ENCODE measurements at regions not wholly inside any gene's neighbourhood (a gene's known extent, or its start where the extent isn't known, plus 50 kb on each side); places are given as distances from the start of the nearest gene placed in this dataset.
A peak's percentile ranks its signal among the peaks of the same experiment; 100 is the strongest.

DNA sequence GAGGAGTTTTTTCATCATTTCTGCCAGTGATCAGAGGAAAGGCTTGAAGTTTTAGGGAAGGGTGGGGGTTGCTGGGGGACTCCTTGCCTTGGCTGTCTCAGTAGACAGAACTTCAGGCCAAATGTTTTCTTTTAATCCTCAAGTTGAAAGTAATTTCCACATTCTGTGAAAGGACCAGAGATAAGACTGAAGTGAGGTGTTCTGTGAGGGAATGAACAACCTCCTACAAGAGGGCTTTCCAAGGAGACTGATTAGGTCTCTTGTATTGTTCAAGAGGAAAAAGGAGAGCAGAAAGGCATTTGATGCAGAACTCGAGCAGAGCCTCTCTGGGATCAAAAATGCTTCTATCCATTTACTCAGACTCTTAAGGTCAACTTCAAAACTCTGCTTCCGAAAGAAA lies 282.1 kb upstream of the ATP10B start:
- DNase-seq: no peak

DNA sequence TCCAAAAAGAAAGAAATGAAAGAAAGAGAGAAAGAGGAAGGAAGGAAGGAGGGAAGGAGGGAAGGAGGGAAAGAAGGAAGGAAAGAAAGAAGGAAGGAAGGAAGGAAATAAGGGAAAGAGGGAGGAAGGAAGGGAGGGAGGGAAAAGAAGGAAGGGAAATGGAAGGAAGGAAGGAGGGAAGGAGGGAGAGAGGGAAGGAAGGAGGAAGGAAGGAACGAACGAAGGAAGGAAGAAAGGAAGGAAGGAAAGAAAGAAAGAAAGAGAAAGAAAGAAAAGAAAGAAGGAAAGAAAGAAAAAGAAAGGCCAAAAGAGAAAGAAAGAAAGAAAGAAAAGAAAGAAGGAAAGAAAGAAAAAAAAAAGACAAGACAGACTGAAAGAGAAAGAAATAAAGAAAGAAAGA lies 263.9 kb upstream of the ATP10B start:
- no peak for DNase-seq

DNA sequence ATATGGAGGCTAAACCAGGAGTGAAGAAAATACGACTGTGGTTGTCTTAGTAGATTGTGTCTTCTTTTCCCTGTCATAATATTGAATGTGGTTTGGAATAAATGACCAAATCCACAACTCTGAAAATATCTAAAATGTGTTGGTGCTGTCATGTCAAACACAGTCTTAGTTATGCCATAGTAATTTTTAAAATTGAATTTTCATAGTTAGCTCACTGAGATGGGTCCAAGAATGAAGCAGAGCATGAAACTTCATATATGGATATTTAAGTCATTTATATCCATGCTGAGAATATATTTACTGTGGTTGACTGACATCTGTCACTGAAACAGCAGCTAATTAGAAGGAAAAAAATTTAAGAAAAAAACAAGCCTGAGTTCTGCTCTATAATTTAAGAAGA lies 260.4 kb upstream of the ATP10B start:
- DNase-seq: no peak

DNA sequence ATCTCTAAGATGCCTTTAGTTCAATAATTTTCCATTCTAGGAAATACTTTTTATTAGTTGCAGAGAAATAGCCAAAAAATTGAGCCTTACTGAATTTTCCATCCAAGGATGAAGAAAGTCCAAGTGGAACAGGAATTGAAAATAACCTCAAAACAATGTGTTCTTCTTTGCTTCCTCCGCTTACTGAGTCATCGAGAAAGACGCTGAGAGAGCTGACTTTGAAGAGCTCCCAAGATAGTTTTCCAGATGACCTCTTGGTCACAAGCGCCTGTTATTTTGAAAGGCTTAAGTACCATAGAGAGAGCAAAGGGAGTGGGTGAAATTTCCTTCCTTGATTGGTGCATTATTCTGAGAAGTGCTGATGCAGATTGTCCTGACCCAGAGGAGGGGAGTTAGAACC lies 253.5 kb upstream of the ATP10B start:
- peak in 4 of 51 donors; percentile 2 to 14 (median 5) for DNase-seq

DNA sequence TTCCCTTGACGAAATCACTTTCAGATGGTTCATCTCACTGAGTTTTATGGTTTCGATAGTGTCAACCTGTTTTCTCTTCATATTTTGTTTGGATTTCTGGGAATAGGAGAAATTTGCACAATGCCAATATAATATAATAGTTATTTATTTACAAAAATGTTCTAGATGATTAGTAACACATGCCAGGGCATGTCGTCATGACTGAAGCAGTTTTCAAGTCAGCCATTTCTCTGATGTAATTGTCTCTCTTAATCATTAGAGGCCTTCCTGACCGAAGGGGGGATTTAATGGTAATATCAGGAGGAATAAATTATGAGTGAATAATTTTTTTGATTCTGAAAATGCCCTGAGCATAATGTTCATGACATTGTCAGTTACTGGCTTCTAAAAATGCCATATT lies 246.5 kb upstream of the ATP10B start:
- no peak for DNase-seq

DNA sequence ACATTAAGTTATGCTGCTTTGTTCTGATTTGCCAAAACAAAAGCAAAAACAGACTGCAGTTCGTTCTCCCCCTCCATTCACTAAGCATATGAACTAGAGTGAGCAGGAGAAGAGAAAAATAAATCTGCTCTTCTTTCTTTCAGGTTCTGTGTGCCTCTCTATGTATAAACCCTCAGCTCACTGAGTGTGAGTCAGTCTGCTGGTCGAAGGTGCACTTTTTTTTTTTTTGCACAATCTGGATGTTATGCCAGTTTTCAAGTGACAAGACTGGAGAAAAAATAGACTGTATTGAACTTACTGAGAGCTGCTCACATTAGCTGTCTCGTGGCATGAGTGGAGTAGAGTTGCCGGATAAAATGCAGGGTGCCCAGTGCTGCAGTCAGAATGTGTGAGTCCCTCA lies 244.6 kb upstream of the ATP10B start:
- DNase-seq: no peak

DNA sequence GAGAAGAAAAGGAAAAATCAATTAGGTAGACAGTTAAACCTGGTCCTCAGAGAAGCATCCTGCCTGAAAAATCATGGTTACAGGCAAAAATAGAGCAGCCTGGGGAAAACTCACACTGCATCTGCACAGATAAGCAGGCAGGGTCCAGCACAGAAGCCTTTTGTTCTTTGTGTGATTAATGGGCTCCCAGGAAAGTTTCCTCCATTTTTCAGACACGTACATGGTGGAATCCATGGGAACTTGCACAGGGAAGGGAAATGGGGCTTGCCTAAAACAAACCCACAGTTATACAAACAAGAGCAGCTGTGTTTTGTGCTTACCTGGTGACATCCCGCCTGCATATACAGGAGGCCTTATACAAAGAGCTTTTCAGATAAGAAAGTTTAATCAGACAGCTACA lies 243.9 kb upstream of the ATP10B start:
- DNase-seq: no peak

DNA sequence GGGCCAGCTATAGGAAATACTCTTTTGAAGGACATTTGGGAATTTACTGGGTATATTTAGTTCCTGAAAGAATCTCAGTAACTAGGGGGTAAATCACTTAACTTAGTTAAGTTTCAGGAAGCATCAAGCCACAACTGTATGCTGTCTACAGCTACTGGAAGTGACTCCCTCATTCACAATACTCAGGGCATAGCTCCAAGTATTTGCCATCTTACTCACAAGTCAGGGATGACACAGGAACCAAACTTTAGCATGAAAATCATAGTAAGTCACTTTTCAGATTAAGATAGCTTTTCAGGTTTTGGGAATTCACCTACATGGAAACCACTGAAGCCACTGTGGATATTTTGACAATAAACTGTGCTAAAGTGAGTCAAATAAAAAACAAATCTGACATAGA lies 242.4 kb upstream of the ATP10B start:
- no peak for DNase-seq

DNA sequence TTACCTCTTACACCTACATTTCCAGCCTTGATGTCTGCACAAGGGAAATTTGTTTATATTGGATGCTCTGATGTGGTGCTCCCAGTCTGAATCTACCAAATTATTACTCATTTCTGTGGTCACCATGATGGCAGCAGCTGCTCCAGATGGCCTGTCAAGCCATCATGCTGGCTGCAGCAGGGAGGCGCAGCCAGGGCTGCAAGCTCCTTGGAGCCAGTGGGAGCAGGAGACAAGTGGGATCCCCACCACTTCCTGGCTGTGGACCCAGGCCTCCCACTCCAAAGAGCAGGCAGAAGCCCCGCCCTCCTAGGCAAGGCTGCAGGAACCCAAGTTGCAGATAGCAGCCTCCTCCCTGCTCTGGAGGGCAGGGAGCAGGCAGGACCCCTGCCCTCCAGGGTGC lies 241.1 kb upstream of the ATP10B start:
- no peak for DNase-seq

DNA sequence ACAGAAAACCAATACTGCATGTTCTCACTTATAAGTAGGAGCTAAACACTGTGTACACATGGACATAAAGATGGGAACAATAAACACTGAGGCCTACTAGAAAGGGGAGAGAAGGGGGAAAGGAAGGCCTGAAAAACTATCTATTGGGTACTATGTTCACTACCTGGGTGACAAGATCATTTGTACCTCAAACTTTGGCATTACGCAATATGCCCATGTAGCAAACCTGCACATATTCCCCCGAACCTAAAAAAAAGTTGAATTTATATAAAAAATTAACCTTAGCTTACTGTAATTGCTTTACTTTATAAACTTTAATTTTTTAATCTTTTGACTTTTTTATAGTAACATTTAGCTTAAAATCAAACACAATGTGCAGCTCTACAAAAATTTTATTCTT lies 237.6 kb upstream of the ATP10B start:
- no peak for DNase-seq

DNA sequence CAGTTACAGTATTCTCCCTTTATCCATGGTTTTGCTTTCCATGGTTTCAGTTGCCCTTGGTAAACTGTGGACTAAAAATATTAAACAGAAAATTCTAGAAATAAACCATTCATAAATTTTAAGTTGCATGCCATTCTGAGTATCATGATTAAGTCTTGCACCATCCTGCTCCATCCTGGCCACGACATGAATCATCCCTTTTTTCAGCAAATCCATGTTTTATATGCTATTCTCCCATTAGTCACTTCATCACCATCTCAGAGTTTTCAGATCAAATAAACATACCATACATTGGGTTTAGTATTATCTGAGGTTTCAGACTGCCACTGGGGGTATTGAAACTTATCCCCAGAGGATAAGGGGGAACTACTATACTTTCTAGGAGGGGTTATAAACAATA lies 234.4 kb upstream of the ATP10B start:
- DNase-seq: no peak

DNA sequence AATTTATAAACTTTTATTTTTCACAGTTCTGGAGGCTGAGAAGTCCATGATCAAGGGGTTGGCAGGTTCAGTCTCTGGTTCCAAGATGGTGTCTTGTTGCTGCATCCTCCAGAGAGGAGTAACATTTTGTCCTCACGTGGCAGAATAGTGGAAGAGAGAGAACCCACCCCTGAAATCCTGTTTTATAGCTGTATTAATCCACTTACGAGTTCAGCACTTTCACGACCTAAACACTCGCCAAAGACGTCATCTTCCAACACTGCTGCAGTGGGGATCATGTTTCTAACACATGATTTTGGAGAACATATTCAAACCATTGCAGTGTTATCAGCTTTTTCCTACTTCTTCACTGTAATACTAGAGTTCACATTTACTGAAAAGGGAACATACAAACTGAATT lies 233.0 kb upstream of the ATP10B start:
- DNase-seq: no peak

DNA sequence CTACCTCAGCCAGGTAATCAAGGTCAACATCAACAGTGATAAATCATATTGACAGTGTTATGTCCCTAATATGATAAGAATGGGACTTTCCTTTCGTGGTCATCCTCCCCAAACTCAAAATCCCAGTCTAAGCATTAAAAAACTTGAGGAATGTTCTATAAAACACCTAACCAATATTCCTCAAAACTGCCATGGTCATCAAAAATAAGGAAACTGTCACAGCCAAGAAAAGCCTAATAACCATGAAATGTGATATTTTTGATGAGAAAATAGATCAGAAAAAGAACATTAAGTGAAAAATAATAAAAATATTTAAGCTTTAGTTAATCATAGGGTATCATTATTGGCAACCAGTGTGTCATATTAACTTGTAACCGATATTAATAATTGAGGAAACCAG lies 232.1 kb upstream of the ATP10B start:
- DNase-seq: no peak

DNA sequence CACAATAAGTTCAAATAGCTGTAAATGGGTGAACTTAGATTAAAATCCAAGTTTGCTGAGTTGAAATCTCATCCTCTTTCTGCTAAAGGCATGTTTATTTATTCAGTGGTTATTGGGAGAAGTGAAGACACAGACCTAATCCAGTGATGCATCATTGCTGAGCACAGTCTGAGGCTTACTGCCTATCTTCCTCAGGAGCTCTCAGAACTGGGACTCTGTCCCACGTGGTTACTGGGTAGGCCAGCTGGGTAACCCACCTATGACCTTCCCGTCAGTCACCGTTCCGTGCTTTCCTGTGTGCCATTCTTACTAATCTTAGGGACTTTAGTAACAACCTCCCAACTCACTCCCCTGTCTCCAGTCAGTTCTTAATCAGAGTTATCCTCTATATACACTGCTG lies 226.8 kb upstream of the ATP10B start:
- DNase-seq: peak in 1 of 51 donors; percentile 2

DNA sequence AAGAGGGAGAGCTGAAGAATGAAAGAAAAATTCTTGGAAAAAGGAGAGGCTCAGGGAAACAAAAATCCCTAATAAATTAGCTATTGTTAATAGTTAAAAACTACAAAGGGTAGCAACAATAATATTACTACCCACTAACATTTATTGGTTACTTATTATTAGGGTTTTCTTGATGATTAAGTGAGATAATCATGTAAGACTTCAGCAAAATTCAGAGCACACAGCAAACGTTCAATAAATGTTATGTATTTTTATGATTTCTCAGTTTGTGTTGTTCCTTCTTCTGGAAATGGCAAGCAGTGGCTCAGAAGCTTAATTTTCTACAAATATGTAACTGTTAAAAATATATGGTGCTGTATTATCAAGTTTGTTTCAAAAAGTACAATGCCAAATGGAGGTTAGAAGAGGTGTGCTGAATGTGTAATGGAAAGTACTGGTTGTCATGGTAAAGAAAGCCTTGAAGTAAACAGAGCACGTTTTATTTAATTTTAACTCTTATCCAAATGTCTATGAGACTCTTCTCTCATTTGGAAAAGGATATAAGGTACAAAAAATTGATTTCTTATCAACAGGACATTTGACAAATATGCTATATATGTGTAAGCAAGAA lies 226.0 kb upstream of the ATP10B start:
- no peak for DNase-seq

DNA sequence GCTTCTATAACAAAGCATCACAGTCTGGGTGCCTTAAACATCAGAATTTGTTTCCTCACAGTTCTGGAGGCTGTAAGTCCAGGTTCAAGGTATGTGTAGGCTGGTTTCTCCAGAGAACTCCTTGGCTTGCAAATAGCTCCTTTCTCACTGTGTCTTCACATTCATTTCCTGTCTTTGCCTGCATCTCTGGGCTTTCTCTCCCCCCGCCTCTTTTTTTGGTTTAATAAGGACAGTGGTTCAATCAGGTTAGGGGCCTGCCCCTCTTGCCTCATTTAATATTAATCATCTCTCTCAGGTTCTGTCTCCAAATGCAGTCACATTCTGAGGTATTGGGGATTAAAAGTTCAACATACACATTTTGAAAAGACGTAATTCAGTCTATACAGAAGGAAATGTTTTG lies 225.5 kb upstream of the ATP10B start:
- DNase-seq: no peak

DNA sequence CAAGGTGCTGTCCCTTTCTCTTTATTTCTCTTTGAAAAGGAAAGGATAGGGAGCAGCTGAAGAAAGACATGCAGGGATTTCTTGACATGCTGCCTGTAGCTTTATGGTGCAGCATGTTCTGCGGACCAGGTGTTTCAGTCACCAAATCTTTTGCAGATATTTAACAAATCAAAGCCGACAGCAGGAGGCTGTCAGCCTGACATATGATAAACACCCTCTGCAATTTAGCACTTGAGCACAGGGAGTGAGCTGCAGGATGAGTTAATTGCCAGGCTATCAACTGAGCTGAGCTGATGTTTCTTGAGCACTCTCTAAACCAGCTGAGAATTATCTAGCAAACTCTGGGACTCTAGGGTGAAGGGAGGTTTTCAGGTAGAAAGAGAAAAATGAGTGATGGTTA lies 212.8 kb upstream of the ATP10B start:
- DNase-seq: no peak

DNA sequence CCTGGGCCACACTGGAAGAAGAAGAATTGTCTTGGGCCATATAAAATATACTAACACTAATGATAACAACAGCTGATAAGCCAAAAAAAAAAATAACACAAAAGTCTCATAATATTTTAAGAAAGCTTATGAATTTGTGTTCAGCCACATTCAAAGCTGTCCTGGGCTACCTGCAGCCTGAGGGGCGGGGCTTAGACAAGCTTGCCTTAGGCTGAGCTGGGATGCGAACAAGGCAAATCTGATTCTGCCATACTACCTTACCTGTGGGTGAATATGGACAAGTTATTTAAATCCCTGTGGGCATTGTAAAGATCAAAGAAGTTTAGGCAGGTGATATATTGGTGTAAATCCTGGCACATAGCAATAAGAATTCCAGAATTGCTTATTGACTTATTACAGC lies 212.3 kb upstream of the ATP10B start:
- DNase-seq: no peak

DNA sequence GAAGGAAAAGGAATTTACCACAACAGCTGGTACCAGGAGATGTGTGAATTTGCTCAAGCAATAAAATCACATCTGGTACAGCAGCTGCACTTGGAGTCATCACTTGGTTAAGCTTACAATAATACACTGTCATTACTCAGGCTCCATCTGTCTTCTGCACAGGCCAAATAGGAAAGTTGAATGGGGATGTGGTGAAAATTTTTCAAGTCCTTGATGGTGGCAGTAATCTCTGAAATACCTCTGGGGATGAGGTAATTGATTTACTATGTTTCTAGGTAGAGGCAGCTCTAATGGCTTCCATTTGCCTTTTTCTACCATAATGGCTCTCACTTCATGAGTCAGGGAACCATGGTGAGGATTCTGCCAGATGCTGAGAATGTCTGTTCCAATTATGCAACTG lies 206.8 kb upstream of the ATP10B start:
- no peak for DNase-seq

DNA sequence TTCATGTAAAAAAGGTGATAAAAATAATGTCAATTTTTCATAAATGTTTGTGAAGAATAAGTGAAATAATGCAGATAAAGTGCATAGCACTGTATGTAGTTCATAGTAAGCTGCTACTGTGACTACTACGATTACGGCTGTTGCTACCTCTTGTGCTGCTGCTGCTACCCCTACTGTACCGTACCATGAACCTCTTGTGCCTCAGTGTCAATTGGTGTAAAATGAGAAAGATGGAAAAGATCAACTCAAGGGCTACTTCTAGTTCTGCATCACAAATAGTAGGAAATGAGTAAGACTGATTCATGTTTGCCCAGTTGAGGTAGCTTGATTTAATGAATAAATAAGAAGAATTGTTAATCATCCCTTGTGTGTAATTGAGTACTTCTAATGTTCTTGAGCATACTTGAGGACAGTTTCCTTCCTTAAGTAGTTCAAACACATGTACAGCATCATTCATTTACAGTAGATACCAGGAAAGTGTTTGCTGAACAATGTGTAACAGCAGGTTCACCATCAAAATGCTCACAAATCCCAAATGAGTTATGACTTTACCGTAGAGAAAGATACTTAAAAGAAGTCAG lies 200.0 kb upstream of the ATP10B start:
- DNase-seq: no peak

DNA sequence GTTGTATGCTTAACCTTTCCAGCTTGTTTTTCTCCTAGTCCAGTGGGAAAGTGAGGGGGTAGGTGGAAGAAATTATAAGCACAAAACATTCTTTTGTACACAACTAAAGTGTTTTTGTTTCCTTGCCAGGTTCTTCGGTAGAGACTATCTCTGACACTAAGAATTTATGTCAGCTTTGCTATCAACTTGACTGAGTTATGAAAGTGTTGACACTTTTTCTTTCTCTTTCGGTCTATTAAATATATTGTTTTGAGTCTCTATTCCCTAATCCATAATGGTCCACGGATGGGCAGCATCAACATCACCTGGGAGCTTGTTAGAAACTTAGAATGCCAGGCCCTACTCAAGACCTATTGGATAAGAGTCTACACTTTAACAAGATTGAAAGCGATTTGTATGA lies 195.0 kb upstream of the ATP10B start:
- DNase-seq: no peak

DNA sequence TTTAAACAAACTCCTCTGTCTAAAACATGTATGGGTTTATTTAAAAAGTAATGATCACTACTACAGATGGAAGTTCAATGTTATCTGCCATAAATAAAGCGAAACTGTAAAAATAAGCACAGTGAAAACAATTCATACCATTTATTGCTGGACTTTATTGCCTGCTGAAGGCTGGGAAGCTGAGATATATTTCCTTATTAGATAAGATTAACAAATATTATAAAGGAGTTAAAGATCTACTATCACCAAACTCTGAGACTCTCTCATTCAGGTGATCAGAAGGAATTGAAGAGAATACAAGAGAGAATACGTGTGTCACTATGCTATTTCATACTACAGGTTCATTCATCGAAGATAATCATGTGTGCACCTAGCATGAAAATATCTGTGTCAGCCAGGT lies 190.9 kb upstream of the ATP10B start:
- no peak for DNase-seq

DNA sequence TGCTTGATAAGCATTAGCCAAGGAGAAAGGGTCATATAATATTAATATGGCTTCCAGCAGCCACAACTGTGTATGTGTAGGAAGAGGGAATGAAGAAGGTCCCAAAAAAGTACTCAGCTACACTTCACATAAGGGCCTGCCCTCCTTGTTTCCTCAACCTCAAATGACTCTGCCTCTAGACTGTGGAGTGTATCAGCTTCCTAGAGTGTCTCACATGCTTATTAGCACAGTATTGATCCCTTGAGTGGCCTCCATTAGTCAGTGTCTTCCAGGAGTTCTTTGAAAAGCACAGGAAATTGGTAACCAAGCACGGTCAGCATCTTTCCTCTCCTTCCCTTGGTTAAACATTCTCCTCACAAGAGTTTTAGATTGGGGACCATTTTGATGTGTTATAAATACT lies 190.4 kb upstream of the ATP10B start:
- DNase-seq: no peak

DNA sequence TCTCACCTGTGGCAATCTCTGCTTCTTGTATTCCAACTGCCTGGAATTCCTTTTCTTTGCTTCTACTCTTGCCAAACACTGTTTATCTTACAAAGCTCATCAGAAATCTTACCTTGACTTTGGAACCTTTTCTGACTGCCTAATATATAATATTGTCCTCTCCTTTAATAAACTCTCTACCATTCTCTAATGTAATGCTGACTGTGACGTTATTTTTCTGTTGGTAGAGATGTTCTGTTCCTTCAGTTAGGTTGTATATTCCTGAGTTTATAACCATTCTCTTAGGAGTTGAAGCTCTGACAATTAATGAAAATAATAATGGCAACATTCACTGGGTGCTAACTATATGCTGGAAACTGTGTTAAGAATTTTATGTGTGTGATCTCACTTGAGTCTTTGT lies 188.8 kb upstream of the ATP10B start:
- DNase-seq: no peak

Measured in hypothalamus (tissue), 51 donors.